GM19467 (cell line): ENCODE measurements at regions not wholly inside any gene's neighbourhood (a gene's known extent, or its start where the extent isn't known, plus 50 kb on each side); places are given as distances from the start of the nearest gene placed in this dataset.

Source experiments
- ATAC-seq: cut with Tn5 transposase; IDR thresholded peaks from one replicate; pipeline ENCODE4 v1.9.1; 2021; ENCODE audit warnings: mild to moderate bottlenecking, moderate library complexity; ENCODE audit not compliant: unreplicated experiment

- no peak for ATAC-seq
Observed at GRCh38 chr4:12239897-12240636, 811.4 kb upstream of the HS3ST1 start.

- no peak for ATAC-seq
Observed at GRCh38 chr4:12231098-12231497, 802.4 kb upstream of the HS3ST1 start.

GRCh38 chr4:12221031-12221430 lies 792.3 kb upstream of the HS3ST1 start:
- ATAC-seq: no peak

GRCh38 chr4:12211636-12212035 lies 782.9 kb upstream of the HS3ST1 start:
- ATAC-seq: no peak

- ATAC-seq: no peak
Observed at GRCh38 chr4:12207396-12207795, 778.7 kb upstream of the HS3ST1 start.

- no peak for ATAC-seq
Observed at GRCh38 chr4:12206091-12206490, 777.4 kb upstream of the HS3ST1 start.

- no peak for ATAC-seq
Observed at GRCh38 chr4:12203945-12204344, 775.3 kb upstream of the HS3ST1 start.

GRCh38 chr4:12200226-12200625 lies 771.5 kb upstream of the HS3ST1 start:
- ATAC-seq: no peak

GRCh38 chr4:12186526-12186925 lies 757.8 kb upstream of the HS3ST1 start:
- ATAC-seq: no peak

GRCh38 chr4:12178614-12179610 lies 750.2 kb upstream of the HS3ST1 start:
- no peak for ATAC-seq

- no peak for ATAC-seq
Observed at GRCh38 chr4:12177416-12177815, 748.7 kb upstream of the HS3ST1 start.

GRCh38 chr4:12173496-12173895 lies 744.8 kb upstream of the HS3ST1 start:
- no peak for ATAC-seq

- no peak for ATAC-seq
Observed at GRCh38 chr4:12172198-12172973, 743.7 kb upstream of the HS3ST1 start.

- ATAC-seq: no peak
Observed at GRCh38 chr4:12170308-12170707, 741.6 kb upstream of the HS3ST1 start.

- no peak for ATAC-seq
Observed at GRCh38 chr4:12165616-12166015, 736.9 kb upstream of the HS3ST1 start.

GRCh38 chr4:12146339-12146738 lies 717.6 kb upstream of the HS3ST1 start:
- ATAC-seq: no peak

GRCh38 chr4:12145768-12146167 lies 717.1 kb upstream of the HS3ST1 start:
- ATAC-seq: no peak

GRCh38 chr4:12145106-12145505 lies 716.4 kb upstream of the HS3ST1 start:
- ATAC-seq: no peak

GRCh38 chr4:12144051-12144450 lies 715.4 kb upstream of the HS3ST1 start:
- ATAC-seq: no peak

GRCh38 chr4:12140864-12141263 lies 712.2 kb upstream of the HS3ST1 start:
- no peak for ATAC-seq

- no peak for ATAC-seq
Observed at GRCh38 chr4:12139296-12139695, 710.6 kb upstream of the HS3ST1 start.
